Erythroblast (primary cell): ENCODE measurements at regions not wholly inside any gene's neighbourhood (a gene's known extent, or its start where the extent isn't known, plus 50 kb on each side); places are given as distances from the start of the nearest gene placed in this dataset.

Experiments used
- GATA1 ChIP-seq: IDR thresholded peaks from 2 replicates; pipeline ENCODE4 v1.6.1; 2011; ENCODE audit warnings: low read depth, mild to moderate bottlenecking, control low read depth, low read length, moderate library complexity
- POLR2A ChIP-seq: IDR thresholded peaks from 2 replicates; pipeline ENCODE4 v1.6.1; 2011; ENCODE audit warnings: mild to moderate bottlenecking, low read length

DNA sequence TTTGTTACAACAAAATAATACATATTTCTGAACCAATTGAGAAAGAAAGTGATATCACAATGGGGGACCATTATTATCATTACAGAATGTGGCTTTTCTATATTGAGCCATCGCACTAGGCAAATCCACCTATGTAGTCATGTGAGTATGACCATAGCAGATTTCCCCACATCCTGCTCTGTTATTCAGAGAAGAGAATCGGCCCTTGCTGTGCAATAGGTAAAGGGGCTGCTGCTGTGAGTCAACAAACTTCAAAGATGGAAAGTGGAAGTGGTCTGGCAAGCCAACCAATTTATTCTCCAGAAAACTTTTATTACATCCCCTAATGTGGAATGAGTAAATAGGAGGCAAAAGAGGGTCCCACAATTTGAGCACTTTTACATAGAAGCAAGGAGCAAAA, 573.4 kb downstream of the ETV1 start:
- TF ChIP-seq GATA1 (no peak), POLR2A (no peak)
